ENCODE measurements at regions not wholly inside any gene's neighbourhood (a gene's known extent, or its start where the extent isn't known, plus 50 kb on each side); places are given as distances from the start of the nearest gene placed in this dataset.

GRCh38 chr1:195241066-195241465 is 1367.2 kb downstream of the KCNT2 start:
- TF ChIP-seq TCF7L2 (IDR thresholded peaks at IDR 0.05; ENCODE audit: borderline replicate concordance, extremely low read depth, insufficient read depth, insufficient read length) (no peak), SIN3A (IDR thresholded peaks at IDR 0.05; ENCODE audit: low read depth) (no peak), RAD21 (IDR thresholded peaks at IDR 0.05; ENCODE audit: low read depth) (no peak), EZH2 (IDR thresholded peaks at IDR 0.05) (no peak), EZH2phosphoT487 (IDR thresholded peaks at IDR 0.05; ENCODE audit: borderline replicate concordance) (no peak), POLR2AphosphoS5 (IDR thresholded peaks at IDR 0.05; ENCODE audit: low read depth, low read length) (no peak), POLR2A (IDR thresholded peaks at IDR 0.05; ENCODE audit: borderline replicate concordance, extremely low read depth, insufficient read depth, insufficient read length) (no peak), YY1 (IDR thresholded peaks at IDR 0.05; ENCODE audit: extremely low read depth, insufficient replicate concordance, low read depth, low read length) (no peak), ZBTB33 (IDR thresholded peaks at IDR 0.05; ENCODE audit: extremely low read depth, insufficient replicate concordance, low read length) (no peak), CEBPB (IDR thresholded peaks at IDR 0.05; ENCODE audit: low read depth) (no peak), JUND (IDR thresholded peaks at IDR 0.05) (no peak), EGR1 (IDR thresholded peaks at IDR 0.05; ENCODE audit: low read depth) (no peak)
- TF ChIP-seq, protein P1, sequence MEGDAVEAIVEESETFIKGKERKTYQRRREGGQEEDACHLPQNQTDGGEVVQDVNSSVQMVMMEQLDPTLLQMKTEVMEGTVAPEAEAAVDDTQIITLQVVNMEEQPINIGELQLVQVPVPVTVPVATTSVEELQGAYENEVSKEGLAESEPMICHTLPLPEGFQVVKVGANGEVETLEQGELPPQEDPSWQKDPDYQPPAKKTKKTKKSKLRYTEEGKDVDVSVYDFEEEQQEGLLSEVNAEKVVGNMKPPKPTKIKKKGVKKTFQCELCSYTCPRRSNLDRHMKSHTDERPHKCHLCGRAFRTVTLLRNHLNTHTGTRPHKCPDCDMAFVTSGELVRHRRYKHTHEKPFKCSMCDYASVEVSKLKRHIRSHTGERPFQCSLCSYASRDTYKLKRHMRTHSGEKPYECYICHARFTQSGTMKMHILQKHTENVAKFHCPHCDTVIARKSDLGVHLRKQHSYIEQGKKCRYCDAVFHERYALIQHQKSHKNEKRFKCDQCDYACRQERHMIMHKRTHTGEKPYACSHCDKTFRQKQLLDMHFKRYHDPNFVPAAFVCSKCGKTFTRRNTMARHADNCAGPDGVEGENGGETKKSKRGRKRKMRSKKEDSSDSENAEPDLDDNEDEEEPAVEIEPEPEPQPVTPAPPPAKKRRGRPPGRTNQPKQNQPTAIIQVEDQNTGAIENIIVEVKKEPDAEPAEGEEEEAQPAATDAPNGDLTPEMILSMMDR (IDR thresholded peaks at IDR 0.05 in 2 of 3, conservative IDR thresholded peaks at IDR 0.05 in 1 of 3; ENCODE audit: borderline replicate concordance in 1 of 3, insufficient read depth in 1 of 3, low read depth in 2 of 3, low read length in 2 of 3) = no peak
- TF ChIP-seq, protein P2, sequence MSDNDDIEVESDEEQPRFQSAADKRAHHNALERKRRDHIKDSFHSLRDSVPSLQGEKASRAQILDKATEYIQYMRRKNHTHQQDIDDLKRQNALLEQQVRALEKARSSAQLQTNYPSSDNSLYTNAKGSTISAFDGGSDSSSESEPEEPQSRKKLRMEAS (IDR thresholded peaks at IDR 0.05) = no peak

Data from HCT116 (cell line).